NT2/D1 (cell line): ENCODE measurements at regions not wholly inside any gene's neighbourhood (a gene's known extent, or its start where the extent isn't known, plus 50 kb on each side); places are given as distances from the start of the nearest gene placed in this dataset.

ENCODE experiments used
- YY1 ChIP-seq: IDR thresholded peaks from 2 replicates; pipeline ENCODE4 v1.6.1; 2011; ENCODE audit not compliant: insufficient read length, insufficient read depth
- ZNF274 ChIP-seq: IDR thresholded peaks from 2 replicates; pipeline ENCODE4 v1.6.1; 2011; ENCODE audit warnings: mild to moderate bottlenecking, low read depth, low read length

DNA sequence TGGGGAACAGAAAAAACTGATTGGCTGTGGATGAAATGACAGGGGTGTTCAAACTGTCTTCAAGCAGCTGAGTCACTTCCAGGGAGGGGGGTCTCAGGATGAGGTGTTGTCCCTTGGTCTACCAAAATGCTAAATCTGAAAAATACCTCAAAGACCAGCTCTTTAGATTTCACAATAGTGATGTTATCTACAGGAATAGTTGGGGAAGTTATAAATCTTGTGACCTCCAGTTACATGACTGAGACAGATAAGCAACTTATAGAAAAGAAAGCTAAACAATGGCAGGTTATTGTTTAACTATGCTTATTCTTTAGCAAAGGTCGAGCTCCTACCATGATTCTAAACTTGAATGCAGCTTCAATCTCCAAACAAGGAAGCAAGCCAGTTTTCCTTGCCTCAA, 125.4 kb downstream of the SYT10 start:
- TF ChIP-seq YY1 (no peak), ZNF274 (no peak)
